HepG2 (cell line): ENCODE measurements at regions not wholly inside any gene's neighbourhood (a gene's known extent, or its start where the extent isn't known, plus 50 kb on each side); places are given as distances from the start of the nearest gene placed in this dataset.
"Not testable (repeated sequence)": the region's sequence is repeated elsewhere in the genome, so short reads cannot be mapped to it uniquely, and the experiment has no call there.

ENCODE experiments used
- ATAC-seq: fragments of 200-7000 bp; cut with Tn5 transposase; 3 replicates; pipeline ENCODE4 v1.9.1; 2020; ENCODE audit warnings: mild to moderate bottlenecking, moderate library complexity
- BruUV-seq: library from RNA; stranded (reverse); fragments of 400-500 nt; replicated peaks from 2 replicates; lab custom pipeline; 2021; lab: Mats Ljungman, UMichigan
- CTCF ChIA-PET: fragments of 300-600 bp; formaldehyde crosslinking; extraction: SDS; loops from one replicate; lab custom pipeline; 2021; ENCODE audit warnings: low total read pairs, inconsistent platforms, low intra/inter-chr PET ratio; lab: Yijun Ruan, JAX
- POLR2A ChIA-PET: fragments of 350-600 bp; sonication (Branson Sonifier 250); formaldehyde crosslinking; loops from one replicate; lab custom pipeline; 2020; ENCODE audit warnings: antibody characterized with exemption, inconsistent platforms; lab: Yijun Ruan, JAX
- DNase-seq: peaks from one replicate; pipeline ENCODE4 v3.0.0-alpha.2; 2015; ENCODE audit warnings: low spot score
- FAIRE-seq: peaks from 3 replicates; lab custom pipeline; 2011; peaks lifted over from hg19 to GRCh38; lab: Jason Lieb, UNC
- H2AFZ ChIP-seq: one replicate; pipeline ENCODE4 v1.6.1; 2011; ENCODE audit warnings: low read length, inconsistent platforms
- H3K27ac ChIP-seq: fragments of 300-600 bp; 3 replicates; pipeline ENCODE4 v1.8.0; 2011; ENCODE audit warnings: mixed run types, mild to moderate bottlenecking, mixed read lengths, low read length, inconsistent platforms; ENCODE audit not compliant: insufficient read depth; ENCODE audit errors: extremely low read length
- H3K27me3 ChIP-seq, 2 experiments: fragments of 200-600 bp in 1 of 2; 2 replicates in 1 of 2; 3 replicates in 1 of 2; pipeline versions ENCODE4 v1.6.0 to v1.8.0; 2011; ENCODE audit warnings: low read length in 2 of 2, mild to moderate bottlenecking in 2 of 2, moderate library complexity in 2 of 2, inconsistent platforms in 1 of 2; ENCODE audit not compliant: insufficient read depth in 2 of 2, control insufficient read depth in 1 of 2
- H3K36me3 ChIP-seq, 2 experiments: fragments of 200-600 bp in 1 of 2; replicated peaks in 1 of 2; 2 replicates in 1 of 2; 3 replicates in 1 of 2; pipeline versions ENCODE4 v1.5.1 to v1.8.0; 2011; ENCODE audit warnings: low read length in 2 of 2, inconsistent platforms in 1 of 2; ENCODE audit not compliant: insufficient read depth in 2 of 2, control insufficient read depth in 1 of 2
- H3K4me1 ChIP-seq: 2 replicates; pipeline ENCODE4 v1.5.1; 2012; ENCODE audit warnings: low read length, inconsistent platforms; ENCODE audit not compliant: insufficient read depth
- H3K4me2 ChIP-seq: 2 replicates; pipeline ENCODE4 v1.6.0; 2011; ENCODE audit warnings: low read depth, low read length, inconsistent platforms
- H3K4me3 ChIP-seq, 3 experiments: fragments of 200-600 bp in 1 of 3; sonication (generic), shearing (Covaris generic) in 1 of 3; replicated peaks in 1 of 3; 2 replicates each; pipeline ENCODE4 v1.5.1; 2011 to 2016; ENCODE audit warnings: low read length in 3 of 3, inconsistent platforms in 2 of 3, low read depth in 2 of 3, mild to moderate bottlenecking in 2 of 3, control low read depth in 1 of 3, mixed read lengths in 1 of 3; ENCODE audit not compliant: insufficient read depth in 1 of 3
- H3K79me2 ChIP-seq: one replicate; pipeline ENCODE4 v1.6.1; 2011; ENCODE audit warnings: low read length, inconsistent platforms; ENCODE audit not compliant: insufficient read depth
- H3K9ac ChIP-seq: 2 replicates; pipeline ENCODE4 v1.6.0; 2011; ENCODE audit warnings: mild to moderate bottlenecking, low read depth, low read length, inconsistent platforms; ENCODE audit not compliant: insufficient read depth
- H3K9me3 ChIP-seq: 2 replicates; pipeline ENCODE4 v1.5.1; 2012; ENCODE audit warnings: mild to moderate bottlenecking, low read length
- H4K20me1 ChIP-seq: 2 replicates; pipeline ENCODE4 v1.6.0; 2011; ENCODE audit warnings: inconsistent platforms, mild to moderate bottlenecking, low read length, moderate library complexity; ENCODE audit not compliant: insufficient read depth
- ATAD3A ChIP-seq: sonication (generic); formaldehyde crosslinking; IDR thresholded peaks from 2 replicates; pipeline ENCODE4 v1.4.0; 2020; ENCODE audit warnings: missing genetic modification reagents
- CBFB ChIP-seq: sonication (generic); formaldehyde crosslinking; IDR thresholded peaks from 2 replicates; pipeline ENCODE4 v1.4.0; 2020; ENCODE audit warnings: missing genetic modification reagents
- EP300 ChIP-seq, 3 experiments: sonication (generic) in 1 of 3; formaldehyde crosslinking in 1 of 3; IDR thresholded peaks; 2 replicates each; pipeline versions ENCODE4 v1.5.1 to v1.6.1; 2011 to 2020; ENCODE audit warnings: low read depth in 2 of 3, low read length in 2 of 3, borderline replicate concordance in 1 of 3, improper control_type of control experiment in 1 of 3, mild to moderate bottlenecking in 1 of 3, missing genetic modification reagents in 1 of 3, moderate library complexity in 1 of 3
- JUNB ChIP-seq: sonication (generic); formaldehyde crosslinking; IDR thresholded peaks from 2 replicates; pipeline ENCODE4 v1.8.0; 2022; ENCODE audit warnings: missing genetic modification reagents, mild to moderate bottlenecking, borderline replicate concordance
- MIER2 ChIP-seq: IDR thresholded peaks from 2 replicates; pipeline ENCODE4 v1.6.1; 2016; ENCODE audit warnings: missing biosample characterization, missing genetic modification reagents
- PRMT3 ChIP-seq: sonication (generic); formaldehyde crosslinking; IDR thresholded peaks from 2 replicates; pipeline ENCODE4 v1.8.1; 2022; ENCODE audit warnings: low read depth, mild to moderate bottlenecking, moderate library complexity, missing genetic modification reagents, borderline replicate concordance
- TEAD3 ChIP-seq: optimal IDR thresholded peaks from 2 replicates; pipeline ENCODE3; 2016; ENCODE audit warnings: borderline replicate concordance
- ZFP82 ChIP-seq: sonication (generic); formaldehyde crosslinking; IDR thresholded peaks from 2 replicates; pipeline ENCODE4 v1.5.1; 2020; ENCODE audit warnings: mild to moderate bottlenecking, missing genetic modification reagents, borderline replicate concordance
- WGBS: methylation state at CpG from one replicate; pipeline ENCODE4 v1.1.6; 2017; ENCODE audit warnings: low lambda C conversion rate; 5-methylcytosine and 5-hydroxymethylcytosine counted together
- in situ Hi-C: cut with HindIII; loops from 2 replicates; pipeline ENCODE4 v1.10.0; 2017; ENCODE audit warnings: low pct_unique_long_range_greater_than_20kb; ENCODE audit not compliant: extremely low pct_ligation_motif_present
- intact Hi-C: fragments of 100-400 bp; cut with micrococcal nuclease; formaldehyde crosslinking; loops from one replicate; pipeline ENCODE4 v1.10.0; 2022; ENCODE audit not compliant: unreplicated experiment

DNA sequence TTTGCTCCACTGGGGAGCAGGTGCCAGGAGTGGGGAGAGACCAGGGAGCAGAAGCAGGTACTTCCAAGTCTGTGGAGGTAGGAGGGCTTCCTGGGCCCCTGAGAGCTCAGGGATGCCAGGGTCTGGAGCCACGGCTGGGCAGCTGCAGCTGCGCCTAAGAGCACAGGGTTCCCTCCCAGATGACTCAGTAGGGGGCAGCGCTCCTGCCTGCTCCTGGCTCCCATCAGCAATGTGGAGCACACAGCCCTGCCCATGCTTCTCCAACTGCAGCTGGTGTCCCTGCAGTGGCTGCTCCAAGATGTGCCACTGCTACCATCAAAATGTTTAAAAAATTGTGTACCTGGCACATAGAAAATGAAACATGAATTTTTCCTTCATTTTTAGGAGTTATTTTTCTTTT is 1028.2 kb downstream of the PCDH7 start:
- intact Hi-C loops: no loop called here
- ChIA-PET POLR2A (no interaction called here), CTCF (no interaction called here)

DNA sequence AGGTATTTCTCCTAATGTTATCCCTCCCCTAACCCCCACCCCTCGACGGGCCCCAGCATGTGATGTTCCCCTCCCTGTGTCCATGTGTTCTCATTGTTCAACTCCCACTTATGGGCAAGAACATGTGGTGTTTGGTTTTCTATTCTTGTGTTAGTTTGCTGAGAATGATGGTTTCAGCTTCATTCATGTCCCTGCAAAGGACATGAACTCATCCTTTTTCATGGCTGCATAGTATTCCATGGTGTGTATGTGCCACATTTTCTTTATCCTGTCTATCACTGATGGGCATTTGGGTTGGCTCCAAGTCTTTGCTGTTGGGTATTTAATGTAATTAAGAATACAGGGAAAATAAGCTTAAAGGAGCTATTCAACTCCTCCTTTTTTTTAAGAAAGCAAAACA is 1030.4 kb downstream of the PCDH7 start:
- H3K27me3 ChIP-seq, ATAC-seq, H3K4me2 ChIP-seq, H3K9ac ChIP-seq, H3K4me1 ChIP-seq, H3K27ac ChIP-seq, FAIRE-seq, H3K79me2 ChIP-seq, POLR2A ChIA-PET, DNase-seq, in situ Hi-C loops, H3K36me3 ChIP-seq, H3K4me3 ChIP-seq, CTCF ChIA-PET, H4K20me1 ChIP-seq, H3K9me3 ChIP-seq, BruUV-seq, intact Hi-C loops, H2AFZ ChIP-seq: not testable (repeated sequence)
- 0% methylated on average over 2 of the region's 2 CpGs for WGBS

More for the DNA sequence above, 1028.2 kb downstream of the PCDH7 start:
- H3K27ac ChIP-seq: no peak overlapping the region
- H3K36me3 ChIP-seq: no peaks in the 10 kb centered on the region
- BruUV-seq: no TSS peak
- H3K4me1 ChIP-seq: no peaks in the 10 kb centered on the region
- no peak for DNase-seq
- H3K4me2 ChIP-seq: no peak overlapping the region
- in situ Hi-C loops: no loop called here
- WGBS: no CpG with 5 or more reads among the region's 3 CpGs
- no peaks in the 10 kb centered on the region for H3K27me3 ChIP-seq
- H3K79me2 ChIP-seq: no peaks in the 10 kb centered on the region
- no peak for ATAC-seq
- no peak overlapping the region for H3K9ac ChIP-seq
- no peaks in the 10 kb centered on the region for H4K20me1 ChIP-seq
- no peak overlapping the region for H3K4me3 ChIP-seq
- H3K9me3 ChIP-seq: peaks cover 6% of the 10 kb centered on the region
- H2AFZ ChIP-seq: no peak overlapping the region
- FAIRE-seq: no peak
- TF ChIP-seq MIER2 (CRISPR knock-in tag) (no peak), JUNB (CRISPR knock-in tag) (no peak), ZFP82 (CRISPR knock-in tag) (no peak), EP300 (IDR thresholded peaks at IDR 0.05; ENCODE audit: low read depth in 2 of 2, low read length in 2 of 2) (no peak), EP300 (CRISPR knock-in tag; IDR thresholded peaks at IDR 0.05; ENCODE audit: borderline replicate concordance) (no peak), PRMT3 (CRISPR knock-in tag) (no peak), ATAD3A (no peak), TEAD3 (no peak), CBFB (CRISPR knock-in tag) (no peak)
